GM12878 (cell line): ENCODE measurements at regions not wholly inside any gene's neighbourhood (a gene's known extent, or its start where the extent isn't known, plus 50 kb on each side); places are given as distances from the start of the nearest gene placed in this dataset.
A peak's percentile ranks its signal among the peaks of the same experiment; 100 is the strongest.

Experiments used
- BCL3 ChIP-seq: IDR thresholded peaks from 2 replicates; pipeline ENCODE4 v1.6.1; 2011; ENCODE audit warnings: borderline replicate concordance, low read depth, mild to moderate bottlenecking, moderate library complexity, low read length; ENCODE audit not compliant: insufficient read depth, poor library complexity, severe bottlenecking
- CBX5 ChIP-seq: sonication (generic); IDR thresholded peaks from 2 replicates; pipeline ENCODE4 v1.6.1; 2016; ENCODE audit warnings: low read depth, moderate library complexity, mild to moderate bottlenecking, inconsistent platforms
- CHD1 ChIP-seq: IDR thresholded peaks from 2 replicates; pipeline ENCODE4 v1.6.1; 2012; ENCODE audit warnings: low read depth, low read length, improper control_type of control experiment
- EZH2 ChIP-seq: IDR thresholded peaks from 2 replicates; pipeline ENCODE4 v1.6.1; 2012; ENCODE audit warnings: low read depth, mild to moderate bottlenecking, control low read depth, inconsistent platforms, low read length, borderline replicate concordance; ENCODE audit not compliant: control insufficient read depth
- FOS ChIP-seq: IDR thresholded peaks from 3 replicates; pipeline ENCODE4 v1.6.1; 2011; ENCODE audit warnings: borderline replicate concordance; ENCODE audit not compliant: insufficient read length; ENCODE audit errors: extremely low read depth
- HCFC1 ChIP-seq: fragments of 150-350 bp; IDR thresholded peaks from 2 replicates; pipeline ENCODE4 v1.6.1; 2014; ENCODE audit warnings: low read length
- NFIC ChIP-seq: IDR thresholded peaks from 2 replicates; pipeline ENCODE4 v1.6.1; 2012; ENCODE audit warnings: low read depth, mild to moderate bottlenecking, inconsistent platforms, low read length, moderate library complexity
- SMARCA5 ChIP-seq: fragments of 450-650 bp; IDR thresholded peaks from 2 replicates; pipeline ENCODE4 v1.6.1; 2017; ENCODE audit warnings: mild to moderate bottlenecking
- ZBTB40 ChIP-seq: fragments of 450-650 bp; IDR thresholded peaks from 2 replicates; pipeline ENCODE4 v1.6.1; 2016; ENCODE audit warnings: mild to moderate bottlenecking, moderate library complexity, borderline replicate concordance
- ZNF384 ChIP-seq: IDR thresholded peaks from 2 replicates; pipeline ENCODE4 v1.6.1; 2012; ENCODE audit warnings: low read depth, mild to moderate bottlenecking, low read length, improper control_type of control experiment, borderline replicate concordance
- ZNF687 ChIP-seq: fragments of 450-650 bp; IDR thresholded peaks from 2 replicates; pipeline ENCODE4 v1.6.1; 2017; ENCODE audit warnings: mild to moderate bottlenecking, moderate library complexity
- TF ChIP-seq, protein P1 (sequence below): IDR thresholded peaks from 2 replicates; pipeline ENCODE4 v1.6.1; 2011; ENCODE audit warnings: borderline replicate concordance, low read depth, mild to moderate bottlenecking, moderate library complexity, mixed read lengths, low read length; ENCODE audit not compliant: insufficient read depth; ENCODE audit errors: extremely low read length
- TF ChIP-seq, protein P2 (sequence below): fragments of 450-650 bp; IDR thresholded peaks from 2 replicates; pipeline ENCODE4 v1.6.1; 2016; ENCODE audit warnings: mild to moderate bottlenecking

DNA sequence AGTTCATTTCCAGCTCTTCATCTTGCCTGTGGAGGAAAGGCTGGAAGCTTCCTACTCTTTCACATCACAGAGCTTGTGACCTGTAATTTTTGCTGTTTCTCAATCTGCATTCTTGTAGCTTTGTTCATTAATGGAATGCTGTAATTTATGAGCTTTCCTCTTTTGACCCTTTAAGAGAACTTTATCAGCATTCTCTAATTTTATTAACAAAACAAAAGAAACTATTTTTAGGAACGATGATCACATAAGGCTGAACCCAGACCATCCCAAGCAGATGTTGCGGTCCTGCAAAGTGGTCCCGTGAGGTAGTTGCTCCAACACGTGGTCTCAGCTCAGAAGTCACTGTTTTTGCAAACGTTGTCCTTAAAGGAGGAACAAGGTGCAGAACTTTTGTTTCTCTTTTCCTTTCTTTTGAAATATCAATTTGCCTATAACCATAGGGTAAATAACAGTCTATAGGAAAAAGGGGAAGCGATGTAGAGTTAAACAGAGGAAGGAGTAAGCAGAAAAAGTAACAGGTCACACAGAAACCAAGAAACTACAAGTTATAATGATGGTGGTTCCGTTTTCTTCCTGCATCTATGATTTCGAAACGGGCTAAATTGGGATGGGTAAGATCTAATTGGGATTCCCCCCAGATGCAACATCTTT, 121.3 kb upstream of the PHACTR1 start (continued):
- TF ChIP-seq, protein P1, sequence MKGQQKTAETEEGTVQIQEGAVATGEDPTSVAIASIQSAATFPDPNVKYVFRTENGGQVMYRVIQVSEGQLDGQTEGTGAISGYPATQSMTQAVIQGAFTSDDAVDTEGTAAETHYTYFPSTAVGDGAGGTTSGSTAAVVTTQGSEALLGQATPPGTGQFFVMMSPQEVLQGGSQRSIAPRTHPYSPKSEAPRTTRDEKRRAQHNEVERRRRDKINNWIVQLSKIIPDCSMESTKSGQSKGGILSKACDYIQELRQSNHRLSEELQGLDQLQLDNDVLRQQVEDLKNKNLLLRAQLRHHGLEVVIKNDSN = peak; percentile 28
- TF ChIP-seq, protein P2, sequence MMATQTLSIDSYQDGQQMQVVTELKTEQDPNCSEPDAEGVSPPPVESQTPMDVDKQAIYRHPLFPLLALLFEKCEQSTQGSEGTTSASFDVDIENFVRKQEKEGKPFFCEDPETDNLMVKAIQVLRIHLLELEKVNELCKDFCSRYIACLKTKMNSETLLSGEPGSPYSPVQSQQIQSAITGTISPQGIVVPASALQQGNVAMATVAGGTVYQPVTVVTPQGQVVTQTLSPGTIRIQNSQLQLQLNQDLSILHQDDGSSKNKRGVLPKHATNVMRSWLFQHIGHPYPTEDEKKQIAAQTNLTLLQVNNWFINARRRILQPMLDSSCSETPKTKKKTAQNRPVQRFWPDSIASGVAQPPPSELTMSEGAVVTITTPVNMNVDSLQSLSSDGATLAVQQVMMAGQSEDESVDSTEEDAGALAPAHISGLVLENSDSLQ = no peak
- TF ChIP-seq ZNF687 (no peak), EZH2 (no peak), CBX5 (no peak), CHD1 (no peak), SMARCA5 (no peak), NFIC (peak; percentile 20; the same call in 1 of the 2 replicates), BCL3 (no peak), HCFC1 (no peak), FOS (no peak), ZNF384 (no peak), ZBTB40 (peak; percentile 55; the same call in 1 of the 2 replicates)
